ENCODE measurements at regions not wholly inside any gene's neighbourhood (a gene's known extent, or its start where the extent isn't known, plus 50 kb on each side); places are given as distances from the start of the nearest gene placed in this dataset.

- TF ChIP-seq CTCF (IDR thresholded peaks at IDR 0.05; ENCODE audit: insufficient read depth, low read depth, low read length, missing control alignments) = no peak
- no peak overlapping the region for H3K4me3 ChIP-seq (ENCODE audit: low read depth, low read length)
- no peak for DNase-seq (ENCODE audit: low read depth)
These were observed 345.0 kb downstream of the QKI start for GRCh38 chr6:163759542-163759941.

- DNase-seq (ENCODE audit: low read depth) = no peak
These were observed 343.0 kb downstream of the QKI start for GRCh38 chr6:163757520-163757919.

GRCh38 chr6:163756079-163756478 is 341.6 kb downstream of the QKI start:
- no peak overlapping the region for H3K4me3 ChIP-seq (ENCODE audit: low read depth, low read length)
- DNase-seq (ENCODE audit: low read depth) = peak; percentile 94
- no peak for TF ChIP-seq CTCF (IDR thresholded peaks at IDR 0.05; ENCODE audit: insufficient read depth, low read depth, low read length, missing control alignments)

More at GRCh38 chr6:163757520-163757919, 343.0 kb downstream of the QKI start:
- no peak for TF ChIP-seq CTCF (IDR thresholded peaks at IDR 0.05; ENCODE audit: insufficient read depth, low read depth, low read length, missing control alignments)
- H3K4me3 ChIP-seq (ENCODE audit: low read depth, low read length) = no peak overlapping the region

- no peak for DNase-seq (ENCODE audit: low read depth)
- H3K4me3 ChIP-seq (ENCODE audit: low read depth, low read length) = no peak overlapping the region
- no peak for TF ChIP-seq CTCF (IDR thresholded peaks at IDR 0.05; ENCODE audit: insufficient read depth, low read depth, low read length, missing control alignments)
These were observed 340.3 kb downstream of the QKI start for GRCh38 chr6:163754866-163755265.

GRCh38 chr6:163753430-163753829 is 338.9 kb downstream of the QKI start:
- TF ChIP-seq CTCF (IDR thresholded peaks at IDR 0.05; ENCODE audit: insufficient read depth, low read depth, low read length, missing control alignments) = no peak
- H3K4me3 ChIP-seq (ENCODE audit: low read depth, low read length) = no peak overlapping the region
- no peak for DNase-seq (ENCODE audit: low read depth)

- no peak overlapping the region for H3K4me3 ChIP-seq (ENCODE audit: low read depth, low read length)
- no peak for DNase-seq (ENCODE audit: low read depth)
- TF ChIP-seq CTCF (IDR thresholded peaks at IDR 0.05; ENCODE audit: insufficient read depth, low read depth, low read length, missing control alignments) = no peak
These were observed 337.9 kb downstream of the QKI start for GRCh38 chr6:163752446-163752845.

GRCh38 chr6:163751032-163751525 is 336.6 kb downstream of the QKI start:
- no peak for DNase-seq (ENCODE audit: low read depth)
- TF ChIP-seq CTCF (IDR thresholded peaks at IDR 0.05; ENCODE audit: insufficient read depth, low read depth, low read length, missing control alignments) = no peak
- H3K4me3 ChIP-seq (ENCODE audit: low read depth, low read length) = no peak overlapping the region
